Right cardiac atrium (tissue), 5 donors: ENCODE measurements at regions not wholly inside any gene's neighbourhood (a gene's known extent, or its start where the extent isn't known, plus 50 kb on each side); places are given as distances from the start of the nearest gene placed in this dataset.

Source experiments
- ATAC-seq, 2 donors: fragments of 200-7000 bp; cut with Tn5 transposase; one replicate each; pipeline versions ENCODE4 v1.8.0 to v1.9.1; 2020; ENCODE audit warnings: moderate library complexity in 2 of 2, mild to moderate bottlenecking in 1 of 2
- DNase-seq, 3 donors: peaks; one replicate each; pipeline ENCODE4 v3.0.0-alpha.2; 2020
- H3K27ac ChIP-seq: one replicate; pipeline ENCODE4 v1.5.1; 2013; ENCODE audit warnings: mild to moderate bottlenecking, low read length, control low read depth, moderate library complexity
- H3K27me3 ChIP-seq: one replicate; pipeline ENCODE4 v1.6.1; 2013; ENCODE audit not compliant: control insufficient read depth, insufficient read depth
- H3K4me1 ChIP-seq: one replicate; pipeline ENCODE4 v1.6.1; 2013; ENCODE audit warnings: low read length; ENCODE audit not compliant: control insufficient read depth, insufficient read depth
- H3K4me3 ChIP-seq: one replicate; pipeline ENCODE4 v1.5.1; 2013; ENCODE audit warnings: low read length, control low read depth
- H3K9me3 ChIP-seq: one replicate; pipeline ENCODE4 v1.6.1; 2013; ENCODE audit warnings: low read length; ENCODE audit not compliant: control insufficient read depth
- WGBS: extraction: QIAGEN DNeasy Blood & Tissue Kit; methylation state at CpG from one replicate; pipeline ENCODE4 v1.1.7; 2013; 5-methylcytosine and 5-hydroxymethylcytosine counted together
- intact Hi-C, 4 donors: fragments of 100-400 bp; cut with DNase I; formaldehyde crosslinking; loops; one replicate each; pipeline versions ENCODE4 v1.11.0 to v1.14.0; 2022 to 2023
- donor health status: healthy with polysubstance abuse.
- donor health status: DM: no; HTN: yes; CAD: no.
- donor health status: DM: no; HTN: no; CAD: no.
- donor health status: DM: no; HTN: yes; CAD: no; lungs with severe emphysema.
- donor health status: DM: yes; HTN: yes; CAD: no.

GRCh38 chrY:7878719-7879118 is 967.2 kb upstream of the AMELY start:
- WGBS = 90% methylated on average over 1 of the region's 1 CpG
- intact Hi-C loops = no loop called here

GRCh38 chrY:7877458-7877857 is 965.9 kb upstream of the AMELY start:
- H3K27ac ChIP-seq = no peak overlapping the region
- DNase-seq (no peak), ATAC-seq (no peak)
- H3K27me3 ChIP-seq = no peaks in the 10 kb centered on the region
- WGBS = 93% methylated on average over 2 of the region's 2 CpGs
- intact Hi-C loops = no loop called here
- H3K9me3 ChIP-seq = no peaks in the 10 kb centered on the region
- H3K4me1 ChIP-seq = no peaks in the 10 kb centered on the region
- H3K4me3 ChIP-seq = no peak overlapping the region

More at GRCh38 chrY:7878719-7879118, 967.2 kb upstream of the AMELY start:
- ATAC-seq (no peak), DNase-seq (no peak)
- Histone ChIP-seq H3K27me3 (no peaks in the 10 kb centered on the region), H3K27ac (no peak overlapping the region), H3K4me1 (no peaks in the 10 kb centered on the region), H3K4me3 (no peak overlapping the region), H3K9me3 (no peaks in the 10 kb centered on the region)

- H3K9me3 ChIP-seq = no peaks in the 10 kb centered on the region
- H3K4me1 ChIP-seq = no peaks in the 10 kb centered on the region
- intact Hi-C loops = no loop called here
- H3K27me3 ChIP-seq = no peaks in the 10 kb centered on the region
- H3K27ac ChIP-seq = no peak overlapping the region
- no peak for DNase-seq
- H3K4me3 ChIP-seq = no peak overlapping the region
- no peak for ATAC-seq
These were observed 962.5 kb upstream of the AMELY start for GRCh38 chrY:7874080-7874479.

- Histone ChIP-seq H3K9me3 (no peaks in the 10 kb centered on the region), H3K27ac (no peak overlapping the region), H3K27me3 (no peaks in the 10 kb centered on the region), H3K4me1 (no peaks in the 10 kb centered on the region), H3K4me3 (no peak overlapping the region)
- DNase-seq (no peak), ATAC-seq (no peak)
- WGBS = 68% methylated on average over 3 of the region's 3 CpGs
- intact Hi-C loops = no loop called here
These were observed 959.9 kb upstream of the AMELY start for GRCh38 chrY:7871304-7871932.

- WGBS = 41% methylated on average over 2 of the region's 2 CpGs
- no peaks in the 10 kb centered on the region for H3K27me3 ChIP-seq
- no peaks in the 10 kb centered on the region for H3K9me3 ChIP-seq
- intact Hi-C loops = no loop called here
- ATAC-seq (no peak), DNase-seq (no peak)
- H3K4me3 ChIP-seq = no peak overlapping the region
- no peaks in the 10 kb centered on the region for H3K4me1 ChIP-seq
- no peak overlapping the region for H3K27ac ChIP-seq
These were observed 955.4 kb upstream of the AMELY start for GRCh38 chrY:7866976-7867375.

- WGBS = 90% methylated on average over 3 of the region's 3 CpGs
- Histone ChIP-seq H3K27me3 (no peaks in the 10 kb centered on the region), H3K27ac (no peak overlapping the region), H3K4me3 (no peak overlapping the region), H3K4me1 (no peaks in the 10 kb centered on the region), H3K9me3 (no peaks in the 10 kb centered on the region)
- intact Hi-C loops = no loop called here
- ATAC-seq = no peak
- DNase-seq = no peak
These were observed 949.4 kb upstream of the AMELY start for GRCh38 chrY:7860781-7861614.

- Histone ChIP-seq H3K4me1 (no peaks in the 10 kb centered on the region), H3K9me3 (no peaks in the 10 kb centered on the region), H3K27ac (no peak overlapping the region), H3K27me3 (no peaks in the 10 kb centered on the region), H3K4me3 (no peak overlapping the region)
- DNase-seq = no peak
- intact Hi-C loops = no loop called here
- ATAC-seq = no peak
These were observed 938.6 kb upstream of the AMELY start for GRCh38 chrY:7850191-7850590.

- Histone ChIP-seq H3K4me1 (no peaks in the 10 kb centered on the region), H3K4me3 (no peak overlapping the region), H3K9me3 (no peaks in the 10 kb centered on the region), H3K27ac (no peak overlapping the region), H3K27me3 (no peaks in the 10 kb centered on the region)
- intact Hi-C loops = no loop called here
- DNase-seq (no peak), ATAC-seq (no peak)
These were observed 934.2 kb upstream of the AMELY start for GRCh38 chrY:7845776-7846175.

GRCh38 chrY:7837046-7837445 is 925.5 kb upstream of the AMELY start:
- H3K9me3 ChIP-seq = no peaks in the 10 kb centered on the region
- no peaks in the 10 kb centered on the region for H3K4me1 ChIP-seq
- intact Hi-C loops = no loop called here
- H3K4me3 ChIP-seq = no peak overlapping the region
- 41% methylated on average over 7 of the region's 7 CpGs for WGBS
- DNase-seq (no peak), ATAC-seq (no peak)
- H3K27me3 ChIP-seq = no peaks in the 10 kb centered on the region
- H3K27ac ChIP-seq = no peak overlapping the region

GRCh38 chrY:7836366-7836765 is 924.8 kb upstream of the AMELY start:
- intact Hi-C loops = no loop called here

GRCh38 chrY:7835416-7835815 is 923.9 kb upstream of the AMELY start:
- Histone ChIP-seq H3K4me3 (no peak overlapping the region), H3K9me3 (no peaks in the 10 kb centered on the region), H3K4me1 (no peaks in the 10 kb centered on the region), H3K27ac (no peak overlapping the region), H3K27me3 (no peaks in the 10 kb centered on the region)
- WGBS = 87% methylated on average over 5 of the region's 5 CpGs
- intact Hi-C loops = no loop called here
- no peak for DNase-seq
- no peak for ATAC-seq

More at GRCh38 chrY:7836366-7836765, 924.8 kb upstream of the AMELY start:
- no peak overlapping the region for H3K4me3 ChIP-seq
- H3K27ac ChIP-seq = no peak overlapping the region
- DNase-seq = no peak
- no peaks in the 10 kb centered on the region for H3K9me3 ChIP-seq
- no peaks in the 10 kb centered on the region for H3K4me1 ChIP-seq
- ATAC-seq = no peak
- no peaks in the 10 kb centered on the region for H3K27me3 ChIP-seq
- WGBS = 72% methylated on average over 2 of the region's 2 CpGs
